ENCODE measurements at regions not wholly inside any gene's neighbourhood (a gene's known extent, or its start where the extent isn't known, plus 50 kb on each side); places are given as distances from the start of the nearest gene placed in this dataset.

- Histone ChIP-seq H3K9me3 (ENCODE audit: control insufficient read depth in 2 of 3, insufficient read depth in 1 of 3, low read length in 3 of 3) (no peaks in the 10 kb centered on the region), H3K4me1 (ENCODE audit: control insufficient read depth in 2 of 3, insufficient read depth in 2 of 3, low read depth in 1 of 3, low read length in 3 of 3) (peaks cover 3 to 29% (median 22%) of the 10 kb centered on the region in 3 donors), H3K36me3 (ENCODE audit: control insufficient read depth in 2 of 3, insufficient read depth in 3 of 3, low read length in 3 of 3) (no peaks in the 10 kb centered on the region), H3K9ac (ENCODE audit: low read length in 3 of 3) (no peak overlapping the region), H3K4me3 (ENCODE audit: low read length in 3 of 3) (no peak overlapping the region), H3K27me3 (ENCODE audit: control insufficient read depth, insufficient read depth, low read length) (no peaks in the 10 kb centered on the region), H3K27ac (ENCODE audit: low read depth in 2 of 2, low read length in 2 of 2) (peak overlapping the region in 1 of 2 donors; percentile 9)
- FAIRE-seq (no peak), DNase-seq (no peak)
- no peak for TF ChIP-seq CTCF (IDR thresholded peaks at IDR 0.05; ENCODE audit: borderline replicate concordance, extremely low read depth, insufficient read depth)
- intact Hi-C loops (cut with DNase I): no loop called here
Observed at GRCh38 chr4:128587382-128587781, 222.1 kb upstream of the JADE1 start.

GRCh38 chr4:128583753-128584712 lies 225.5 kb upstream of the JADE1 start:
- FAIRE-seq (no peak), DNase-seq (no peak)
- intact Hi-C loops (cut with DNase I): no loop called here
- Histone ChIP-seq H3K27me3 (ENCODE audit: control insufficient read depth, insufficient read depth, low read length) (no peaks in the 10 kb centered on the region), H3K9ac (ENCODE audit: low read length in 3 of 3) (no peak overlapping the region), H3K9me3 (ENCODE audit: control insufficient read depth in 2 of 3, insufficient read depth in 1 of 3, low read length in 3 of 3) (no peaks in the 10 kb centered on the region), H3K27ac (ENCODE audit: low read depth in 2 of 2, low read length in 2 of 2) (peak overlapping the region; percentile 12 to 40), H3K36me3 (ENCODE audit: control insufficient read depth in 2 of 3, insufficient read depth in 3 of 3, low read length in 3 of 3) (no peaks in the 10 kb centered on the region), H3K4me3 (ENCODE audit: low read length in 3 of 3) (no peak overlapping the region), H3K4me1 (ENCODE audit: control insufficient read depth in 2 of 3, insufficient read depth in 2 of 3, low read depth in 1 of 3, low read length in 3 of 3) (peaks cover 0 to 13% (median 9%) of the 10 kb centered on the region in 3 donors)
- TF ChIP-seq CTCF (IDR thresholded peaks at IDR 0.05; ENCODE audit: borderline replicate concordance, extremely low read depth, insufficient read depth): no peak

- Histone ChIP-seq H3K27ac (ENCODE audit: low read depth in 2 of 2, low read length in 2 of 2) (no peak overlapping the region), H3K4me1 (ENCODE audit: control insufficient read depth in 2 of 3, insufficient read depth in 2 of 3, low read depth in 1 of 3, low read length in 3 of 3) (peaks cover 0 to 15% (median 9%) of the 10 kb centered on the region in 3 donors), H3K4me3 (ENCODE audit: low read length in 3 of 3) (no peak overlapping the region), H3K9ac (ENCODE audit: low read length in 3 of 3) (no peak overlapping the region), H3K27me3 (ENCODE audit: control insufficient read depth, insufficient read depth, low read length) (no peaks in the 10 kb centered on the region), H3K9me3 (ENCODE audit: control insufficient read depth in 2 of 3, insufficient read depth in 1 of 3, low read length in 3 of 3) (no peaks in the 10 kb centered on the region), H3K36me3 (ENCODE audit: control insufficient read depth in 2 of 3, insufficient read depth in 3 of 3, low read length in 3 of 3) (no peaks in the 10 kb centered on the region)
- intact Hi-C loops (cut with DNase I): no loop called here
- TF ChIP-seq CTCF (IDR thresholded peaks at IDR 0.05; ENCODE audit: borderline replicate concordance, extremely low read depth, insufficient read depth): no peak
- FAIRE-seq (no peak), DNase-seq (no peak)
Observed at GRCh38 chr4:128582427-128582870, 227.1 kb upstream of the JADE1 start.
